H9 (cell line): ENCODE measurements at regions not wholly inside any gene's neighbourhood (a gene's known extent, or its start where the extent isn't known, plus 50 kb on each side); places are given as distances from the start of the nearest gene placed in this dataset.

ENCODE experiments used
- DNase-seq: peaks from one replicate; pipeline ENCODE4 v3.0.0-alpha.2; 2017
- H2AFZ ChIP-seq: one replicate; pipeline ENCODE4 v1.6.1; 2013; ENCODE audit warnings: mild to moderate bottlenecking, low read length, control low read depth, moderate library complexity
- H2AK5ac ChIP-seq: 2 replicates; pipeline ENCODE4 v1.6.1; 2013; ENCODE audit warnings: low read length, control low read depth, mixed read lengths; ENCODE audit not compliant: insufficient read length
- H2BK120ac ChIP-seq: one replicate; pipeline ENCODE4 v1.6.1; 2013; ENCODE audit warnings: low read depth, mild to moderate bottlenecking, low read length, control low read depth, inconsistent platforms; ENCODE audit not compliant: poor library complexity, severe bottlenecking
- H2BK12ac ChIP-seq: 2 replicates; pipeline ENCODE4 v1.6.1; 2013; ENCODE audit warnings: low read length, control low read depth, mixed read lengths, low read depth; ENCODE audit not compliant: insufficient read length
- H2BK15ac ChIP-seq: 2 replicates; pipeline ENCODE4 v1.6.1; 2013; ENCODE audit warnings: low read depth, low read length, control low read depth
- H2BK20ac ChIP-seq: one replicate; pipeline ENCODE4 v1.6.1; 2013; ENCODE audit warnings: low read depth, mild to moderate bottlenecking, low read length, control low read depth, inconsistent platforms; ENCODE audit not compliant: poor library complexity, severe bottlenecking
- H2BK5ac ChIP-seq: 2 replicates; pipeline ENCODE4 v1.6.1; 2013; ENCODE audit warnings: low read length, control low read depth, mixed read lengths; ENCODE audit not compliant: insufficient read length
- H3K14ac ChIP-seq: 2 replicates; pipeline ENCODE4 v1.6.1; 2013; ENCODE audit warnings: low read length, control low read depth; ENCODE audit not compliant: insufficient read depth
- H3K18ac ChIP-seq: 2 replicates; pipeline ENCODE4 v1.6.1; 2013; ENCODE audit warnings: low read depth, mild to moderate bottlenecking, mixed read lengths, low read length, control low read depth; ENCODE audit not compliant: insufficient read length
- H3K23ac ChIP-seq: 2 replicates; pipeline ENCODE4 v1.6.1; 2013; ENCODE audit warnings: low read length, control low read depth, mixed read lengths, low read depth; ENCODE audit not compliant: insufficient read length
- H3K23me2 ChIP-seq: 2 replicates; pipeline ENCODE4 v1.6.1; 2013; ENCODE audit warnings: low read depth, mild to moderate bottlenecking, mixed read lengths, low read length, control low read depth; ENCODE audit not compliant: insufficient read length, poor library complexity, severe bottlenecking
- H3K27ac ChIP-seq: 2 replicates; pipeline ENCODE4 v1.5.1; 2013; ENCODE audit warnings: low read length, control low read depth, mixed read lengths, low read depth; ENCODE audit not compliant: insufficient read length
- H3K27me3 ChIP-seq: 2 replicates; pipeline ENCODE4 v1.6.1; 2013; ENCODE audit warnings: low read length, control low read depth, inconsistent platforms; ENCODE audit not compliant: insufficient read depth
- H3K4ac ChIP-seq: 2 replicates; pipeline ENCODE4 v1.6.1; 2013; ENCODE audit warnings: low read depth, mild to moderate bottlenecking, control low read depth, inconsistent platforms, low read length, moderate library complexity
- H3K4me1 ChIP-seq: 2 replicates; pipeline ENCODE4 v1.6.1; 2013; ENCODE audit warnings: low read length, control low read depth, inconsistent platforms; ENCODE audit not compliant: insufficient read depth
- H3K4me2 ChIP-seq: 2 replicates; pipeline ENCODE4 v1.6.1; 2013; ENCODE audit warnings: low read length, control low read depth, mixed read lengths; ENCODE audit not compliant: insufficient read length, insufficient read depth
- H3K56ac ChIP-seq: 2 replicates; pipeline ENCODE4 v1.6.1; 2013; ENCODE audit warnings: low read depth, mild to moderate bottlenecking, mixed read lengths, low read length, control low read depth; ENCODE audit not compliant: insufficient read length
- H3K79me1 ChIP-seq: 2 replicates; pipeline ENCODE4 v1.6.1; 2013; ENCODE audit warnings: low read depth, mild to moderate bottlenecking, moderate library complexity, low read length, control low read depth, inconsistent platforms; ENCODE audit not compliant: insufficient read depth, poor library complexity, severe bottlenecking
- H3K79me2 ChIP-seq: 2 replicates; pipeline ENCODE4 v1.6.1; 2013; ENCODE audit warnings: low read length, control low read depth, inconsistent platforms; ENCODE audit not compliant: insufficient read depth
- H3K9ac ChIP-seq: 2 replicates; pipeline ENCODE4 v1.6.1; 2013; ENCODE audit warnings: low read length, control low read depth, mixed read lengths; ENCODE audit not compliant: insufficient read length; ENCODE audit errors: extremely low read depth
- H3K9me3 ChIP-seq: one replicate; pipeline ENCODE4 v1.6.1; 2013; ENCODE audit warnings: low read depth, low read length, inconsistent platforms; ENCODE audit not compliant: control insufficient read depth
- H3T11ph ChIP-seq: one replicate; pipeline ENCODE4 v1.6.1; 2013; ENCODE audit warnings: mild to moderate bottlenecking, low read length, control low read depth, inconsistent platforms
- H4K20me1 ChIP-seq: one replicate; pipeline ENCODE4 v1.6.1; 2013; ENCODE audit not compliant: control insufficient read depth, insufficient read length, insufficient read depth
- H4K5ac ChIP-seq: 2 replicates; pipeline ENCODE4 v1.6.1; 2013; ENCODE audit warnings: low read depth, mild to moderate bottlenecking, mixed read lengths, low read length, control low read depth; ENCODE audit not compliant: insufficient read length
- H4K8ac ChIP-seq: replicated peaks from 2 replicates; pipeline ENCODE4 v1.6.1; 2013; ENCODE audit warnings: low read length, control low read depth, mixed read lengths, low read depth; ENCODE audit not compliant: insufficient read length
- H4K91ac ChIP-seq: 2 replicates; pipeline ENCODE4 v1.6.1; 2013; ENCODE audit warnings: low read depth, mild to moderate bottlenecking, moderate library complexity, mixed read lengths, low read length, control low read depth; ENCODE audit not compliant: insufficient read length
- H3K27ac Mint-ChIP-seq, 3 experiments: 2 replicates in 2 of 3; 3 replicates in 1 of 3; pipeline ENCODE4 v1.8.0; 2020 to 2021; ENCODE audit warnings: mixed read lengths in 3 of 3, mild to moderate bottlenecking in 1 of 3, moderate library complexity in 1 of 3
- H3K27me3 Mint-ChIP-seq: 2 replicates; pipeline ENCODE4 v1.8.0; 2021; ENCODE audit warnings: low read depth, mild to moderate bottlenecking, moderate library complexity, mixed read lengths
- H3K36me3 Mint-ChIP-seq, 3 experiments: 2 replicates in 2 of 3; 3 replicates in 1 of 3; pipeline ENCODE4 v1.8.0; 2020 to 2021; ENCODE audit warnings: low read depth in 3 of 3, mixed read lengths in 3 of 3; ENCODE audit not compliant: insufficient read depth in 1 of 3
- H3K4me1 Mint-ChIP-seq, 2 experiments: 2 replicates each; pipeline ENCODE4 v1.8.0; 2020; ENCODE audit warnings: mixed read lengths in 2 of 2
- H3K4me3 Mint-ChIP-seq, 2 experiments: 2 replicates in 1 of 2; 3 replicates in 1 of 2; pipeline ENCODE4 v1.8.0; 2020 to 2021; ENCODE audit warnings: mild to moderate bottlenecking in 2 of 2, mixed read lengths in 2 of 2, moderate library complexity in 1 of 2
- H3K9me3 Mint-ChIP-seq, 2 experiments: 2 replicates in 1 of 2; 3 replicates in 1 of 2; pipeline ENCODE4 v1.8.0; 2020; ENCODE audit warnings: mild to moderate bottlenecking in 2 of 2, mixed read lengths in 2 of 2, moderate library complexity in 1 of 2
- CTCF ChIP-seq: fragments of 200-600 bp; sonication (generic); conservative IDR thresholded peaks from 3 replicates; pipeline ENCODE4 v1.8.0; 2021; ENCODE audit warnings: antibody characterized with exemption, mild to moderate bottlenecking
- WGBS: extraction: QIAGEN DNeasy Blood & Tissue Kit; methylation state at CpG from one replicate; pipeline ENCODE4 v1.1.7; 2013; ENCODE audit warnings: missing lambda C conversion rate, low lambda C conversion rate, mixed read lengths; ENCODE audit not compliant: insufficient read length; ENCODE audit errors: extremely low coverage; 5-methylcytosine and 5-hydroxymethylcytosine counted together

DNA sequence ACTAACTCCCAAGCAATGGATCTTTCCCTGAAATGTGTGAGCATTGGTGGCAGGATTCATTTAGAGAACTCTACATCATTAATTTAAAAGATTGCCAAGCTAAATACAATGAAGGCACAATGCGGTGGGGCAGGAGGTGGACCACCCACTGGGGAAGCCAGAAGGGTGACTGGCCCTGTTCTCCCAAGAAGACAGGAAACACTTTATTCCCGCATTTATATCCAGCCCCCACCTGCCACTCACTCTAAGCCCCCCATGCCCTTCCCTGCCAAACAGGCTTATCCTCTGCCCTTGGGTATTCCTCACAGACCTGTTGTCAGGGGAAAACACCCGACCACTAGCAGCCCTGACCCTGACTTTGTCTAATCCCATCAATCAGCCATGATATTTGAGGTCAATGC, 189.1 kb upstream of the UBL3 start:
- H4K91ac ChIP-seq = no peak overlapping the region
- H2AK5ac ChIP-seq = no peak overlapping the region
- H3K27me3 ChIP-seq = no peaks in the 10 kb centered on the region
- peaks cover 38 to 43% of the 10 kb centered on the region in 2 experiments for H3K4me1 Mint-ChIP-seq
- H3K36me3 Mint-ChIP-seq = peaks cover 0 to 4% (median 0%) of the 10 kb centered on the region in 3 experiments; a peak in 2 of 7 replicates
- no peak overlapping the region for H3K27ac ChIP-seq
- DNase-seq = no peak
- peaks cover 3% of the 10 kb centered on the region; the same call in 1 of the 2 replicates for H3K4me1 ChIP-seq
- peak overlapping the region in 1 of 3 experiments; percentile 40; a peak in 1 of 7 replicates for H3K27ac Mint-ChIP-seq
- H3K9me3 ChIP-seq = no peaks in the 10 kb centered on the region
- no peaks in the 10 kb centered on the region for H3K79me1 ChIP-seq
- H3K4me3 Mint-ChIP-seq = no peak overlapping the region
- no peak overlapping the region for H3T11ph ChIP-seq
- H2BK5ac ChIP-seq = no peak overlapping the region
- H3K9ac ChIP-seq = no peak overlapping the region
- H3K23ac ChIP-seq = no peak overlapping the region
- H2BK12ac ChIP-seq = no peak overlapping the region
- H3K27me3 Mint-ChIP-seq = peaks cover 1% of the 10 kb centered on the region
- no peak overlapping the region for H3K14ac ChIP-seq
- H3K18ac ChIP-seq = no peak overlapping the region
- no peak overlapping the region for H3K4me2 ChIP-seq
- H4K8ac ChIP-seq = no peak overlapping the region
- WGBS = no CpG with 5 or more reads among the region's 3 CpGs
- H2AFZ ChIP-seq = no peak overlapping the region
- no peaks in the 10 kb centered on the region for H3K79me2 ChIP-seq
- peaks cover 0 to 2% of the 10 kb centered on the region in 2 experiments; a peak in 2 of 5 replicates for H3K9me3 Mint-ChIP-seq
- no peak overlapping the region for H2BK20ac ChIP-seq
- H3K23me2 ChIP-seq = no peaks in the 10 kb centered on the region
- H3K4ac ChIP-seq = no peak overlapping the region
- no peak overlapping the region for H4K5ac ChIP-seq
- no peaks in the 10 kb centered on the region for H4K20me1 ChIP-seq
- TF ChIP-seq CTCF = no peak
- no peak overlapping the region for H3K56ac ChIP-seq
- no peak overlapping the region for H2BK15ac ChIP-seq
- no peak overlapping the region for H2BK120ac ChIP-seq
